ENCODE measurements at regions not wholly inside any gene's neighbourhood (a gene's known extent, or its start where the extent isn't known, plus 50 kb on each side); places are given as distances from the start of the nearest gene placed in this dataset.

GRCh38 chr14:61108496-61109141, 127.6 kb downstream of the SLC38A6 start:
- DNase-seq, result no peak

GRCh38 chr14:61107869-61108493, 126.9 kb downstream of the SLC38A6 start:
- DNase-seq, result no peak

- peak in 1 of 2 donors; percentile 64 for DNase-seq
Measured at GRCh38 chr14:61106959-61107641, 126.1 kb downstream of the SLC38A6 start.

- no peak for DNase-seq
Measured at GRCh38 chr14:61106271-61106958, 125.4 kb downstream of the SLC38A6 start.

GRCh38 chr14:61104358-61104757, 123.3 kb downstream of the SLC38A6 start:
- DNase-seq, result no peak

- no peak for DNase-seq
Measured at GRCh38 chr14:61103541-61104339, 122.7 kb downstream of the SLC38A6 start.

- DNase-seq, result no peak
Measured at GRCh38 chr14:61102549-61103466, 121.8 kb downstream of the SLC38A6 start.
